ENCODE measurements at regions not wholly inside any gene's neighbourhood (a gene's known extent, or its start where the extent isn't known, plus 50 kb on each side); places are given as distances from the start of the nearest gene placed in this dataset.

DNA sequence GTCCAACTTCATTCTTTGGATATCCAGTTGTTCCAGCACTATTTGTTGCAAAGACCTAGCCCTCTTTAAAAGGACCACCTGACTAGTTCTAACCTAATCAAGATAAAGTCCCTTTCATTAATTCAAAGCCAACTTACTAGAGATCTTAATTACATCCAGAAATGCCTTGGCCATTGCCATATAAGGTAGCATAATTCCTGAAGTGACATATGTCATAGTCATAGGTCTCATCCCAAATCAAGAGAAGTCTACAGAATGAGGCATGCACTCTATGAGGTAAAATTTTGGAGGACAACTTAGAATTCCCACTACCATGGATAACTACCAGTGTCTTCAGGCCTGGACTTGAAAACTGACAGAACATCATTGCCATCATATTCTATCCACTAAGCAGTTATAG is 420.4 kb upstream of the ID4 start (continued):
- TF ChIP-seq, protein P1, sequence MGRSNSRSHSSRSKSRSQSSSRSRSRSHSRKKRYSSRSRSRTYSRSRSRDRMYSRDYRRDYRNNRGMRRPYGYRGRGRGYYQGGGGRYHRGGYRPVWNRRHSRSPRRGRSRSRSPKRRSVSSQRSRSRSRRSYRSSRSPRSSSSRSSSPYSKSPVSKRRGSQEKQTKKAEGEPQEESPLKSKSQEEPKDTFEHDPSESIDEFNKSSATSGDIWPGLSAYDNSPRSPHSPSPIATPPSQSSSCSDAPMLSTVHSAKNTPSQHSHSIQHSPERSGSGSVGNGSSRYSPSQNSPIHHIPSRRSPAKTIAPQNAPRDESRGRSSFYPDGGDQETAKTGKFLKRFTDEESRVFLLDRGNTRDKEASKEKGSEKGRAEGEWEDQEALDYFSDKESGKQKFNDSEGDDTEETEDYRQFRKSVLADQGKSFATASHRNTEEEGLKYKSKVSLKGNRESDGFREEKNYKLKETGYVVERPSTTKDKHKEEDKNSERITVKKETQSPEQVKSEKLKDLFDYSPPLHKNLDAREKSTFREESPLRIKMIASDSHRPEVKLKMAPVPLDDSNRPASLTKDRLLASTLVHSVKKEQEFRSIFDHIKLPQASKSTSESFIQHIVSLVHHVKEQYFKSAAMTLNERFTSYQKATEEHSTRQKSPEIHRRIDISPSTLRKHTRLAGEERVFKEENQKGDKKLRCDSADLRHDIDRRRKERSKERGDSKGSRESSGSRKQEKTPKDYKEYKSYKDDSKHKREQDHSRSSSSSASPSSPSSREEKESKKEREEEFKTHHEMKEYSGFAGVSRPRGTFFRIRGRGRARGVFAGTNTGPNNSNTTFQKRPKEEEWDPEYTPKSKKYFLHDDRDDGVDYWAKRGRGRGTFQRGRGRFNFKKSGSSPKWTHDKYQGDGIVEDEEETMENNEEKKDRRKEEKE (IDR thresholded peaks at IDR 0.05) = no peak
- TF ChIP-seq, protein P2, sequence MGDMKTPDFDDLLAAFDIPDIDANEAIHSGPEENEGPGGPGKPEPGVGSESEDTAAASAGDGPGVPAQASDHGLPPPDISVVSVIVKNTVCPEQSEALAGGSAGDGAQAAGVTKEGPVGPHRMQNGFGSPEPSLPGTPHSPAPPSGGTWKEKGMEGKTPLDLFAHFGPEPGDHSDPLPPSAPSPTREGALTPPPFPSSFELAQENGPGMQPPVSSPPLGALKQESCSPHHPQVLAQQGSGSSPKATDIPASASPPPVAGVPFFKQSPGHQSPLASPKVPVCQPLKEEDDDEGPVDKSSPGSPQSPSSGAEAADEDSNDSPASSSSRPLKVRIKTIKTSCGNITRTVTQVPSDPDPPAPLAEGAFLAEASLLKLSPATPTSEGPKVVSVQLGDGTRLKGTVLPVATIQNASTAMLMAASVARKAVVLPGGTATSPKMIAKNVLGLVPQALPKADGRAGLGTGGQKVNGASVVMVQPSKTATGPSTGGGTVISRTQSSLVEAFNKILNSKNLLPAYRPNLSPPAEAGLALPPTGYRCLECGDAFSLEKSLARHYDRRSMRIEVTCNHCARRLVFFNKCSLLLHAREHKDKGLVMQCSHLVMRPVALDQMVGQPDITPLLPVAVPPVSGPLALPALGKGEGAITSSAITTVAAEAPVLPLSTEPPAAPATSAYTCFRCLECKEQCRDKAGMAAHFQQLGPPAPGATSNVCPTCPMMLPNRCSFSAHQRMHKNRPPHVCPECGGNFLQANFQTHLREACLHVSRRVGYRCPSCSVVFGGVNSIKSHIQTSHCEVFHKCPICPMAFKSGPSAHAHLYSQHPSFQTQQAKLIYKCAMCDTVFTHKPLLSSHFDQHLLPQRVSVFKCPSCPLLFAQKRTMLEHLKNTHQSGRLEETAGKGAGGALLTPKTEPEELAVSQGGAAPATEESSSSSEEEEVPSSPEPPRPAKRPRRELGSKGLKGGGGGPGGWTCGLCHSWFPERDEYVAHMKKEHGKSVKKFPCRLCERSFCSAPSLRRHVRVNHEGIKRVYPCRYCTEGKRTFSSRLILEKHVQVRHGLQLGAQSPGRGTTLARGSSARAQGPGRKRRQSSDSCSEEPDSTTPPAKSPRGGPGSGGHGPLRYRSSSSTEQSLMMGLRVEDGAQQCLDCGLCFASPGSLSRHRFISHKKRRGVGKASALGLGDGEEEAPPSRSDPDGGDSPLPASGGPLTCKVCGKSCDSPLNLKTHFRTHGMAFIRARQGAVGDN (IDR thresholded peaks at IDR 0.05) = no peak
- no peak for TF ChIP-seq PAX8 (IDR thresholded peaks at IDR 0.05)

GRCh38 chr6:19417713-19418112 is 419.5 kb upstream of the ID4 start:
- TF ChIP-seq CEBPB (IDR thresholded peaks at IDR 0.05; ENCODE audit: borderline replicate concordance in 1 of 2, low read depth in 2 of 2, low read length in 2 of 2) (no peak), ZNF274 (IDR thresholded peaks at IDR 0.05; ENCODE audit: insufficient read depth, insufficient read length) (no peak)
- intact Hi-C loops (cut with micrococcal nuclease; ENCODE audit: unreplicated experiment) (no loop called here), in situ Hi-C loops (cut with MboI) (no loop called here)
- ATAC-seq (no peak), FAIRE-seq (no peak), DNase-seq (ENCODE audit: low read depth, low spot score) (no peak)
- ChIA-PET RAD21 (ENCODE audit: unreplicated experiment) (no interaction called here), CTCF (no interaction called here), POLR2A (no interaction called here), SMC1A (ENCODE audit: uncharacterized antibody, unreplicated experiment) (no interaction called here)
- Histone ChIP-seq H3K9ac (ENCODE audit: control insufficient read depth, insufficient read depth, low read length) (no peak overlapping the region), H4K20me1 (ENCODE audit: control insufficient read depth, insufficient read depth) (no peaks in the 10 kb centered on the region), H3K9me3 (replicated peaks; ENCODE audit: control insufficient read depth, insufficient read depth, low read length) (no peaks in the 10 kb centered on the region), H3K79me2 (ENCODE audit: control insufficient read depth, insufficient read depth, low read length) (no peaks in the 10 kb centered on the region), H3K4me3 (no peak overlapping the region), H3K4me2 (ENCODE audit: control insufficient read depth, insufficient read depth) (no peak overlapping the region), H3K36me3 (ENCODE audit: control insufficient read depth in 2 of 2, insufficient read depth in 2 of 2, low read length in 1 of 2) (no peaks in the 10 kb centered on the region), H3K4me1 (ENCODE audit: control insufficient read depth, insufficient read depth, low read length) (no peaks in the 10 kb centered on the region), H3K27me3 (replicated peaks in 1 of 2; ENCODE audit: control insufficient read depth in 2 of 2, insufficient read depth in 2 of 2, low read length in 1 of 2) (no peaks in the 10 kb centered on the region), H3K27ac (ENCODE audit: control insufficient read depth, insufficient read depth) (no peak overlapping the region), H2AFZ (ENCODE audit: control insufficient read depth, low read depth, low read length) (no peak overlapping the region)
- no TSS peak for BruUV-seq (replicated peaks)

Data from GM12878 (cell line).